ENCODE measurements at regions not wholly inside any gene's neighbourhood (a gene's known extent, or its start where the extent isn't known, plus 50 kb on each side); places are given as distances from the start of the nearest gene placed in this dataset.

DNA sequence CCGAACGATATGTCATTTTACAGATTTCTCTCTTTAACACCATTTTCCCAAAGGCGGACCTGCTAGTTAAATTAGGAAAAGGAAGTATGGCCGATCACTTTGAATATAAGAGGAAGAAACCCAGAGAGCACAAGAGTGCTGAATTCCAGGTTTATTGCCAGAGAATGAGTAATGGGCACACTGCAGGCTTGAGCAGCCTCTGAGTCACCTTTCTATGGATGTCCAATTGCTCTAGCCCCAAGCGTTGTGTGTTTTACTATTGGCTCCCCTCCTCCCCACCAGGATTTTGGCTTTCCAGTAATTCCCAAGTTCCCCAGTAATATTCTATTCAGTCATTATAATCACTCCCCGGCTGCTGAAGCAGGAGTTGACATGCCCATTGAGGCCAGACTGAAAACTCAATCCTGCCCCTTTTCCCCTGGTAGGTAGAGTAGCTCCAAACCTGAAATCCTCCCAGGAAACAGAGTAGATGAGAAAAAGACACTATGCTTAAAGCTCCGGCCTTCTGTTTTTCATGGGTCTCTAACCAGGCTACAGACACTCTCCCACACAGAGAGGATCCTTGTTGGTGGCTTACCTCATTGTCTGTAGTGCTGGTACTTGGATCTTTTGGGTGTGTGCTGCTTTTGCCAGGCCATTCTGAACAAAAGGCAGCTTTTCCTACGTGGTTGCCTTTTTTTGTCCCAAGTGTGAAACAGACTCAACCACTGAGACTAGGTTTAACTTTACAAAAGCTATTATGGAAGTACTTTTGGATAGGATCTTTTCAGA lies 704.3 kb upstream of the FLRT2 start:
- no peak for TF ChIP-seq POLR2A (IDR thresholded peaks at IDR 0.05)
- TF ChIP-seq, protein P1, sequence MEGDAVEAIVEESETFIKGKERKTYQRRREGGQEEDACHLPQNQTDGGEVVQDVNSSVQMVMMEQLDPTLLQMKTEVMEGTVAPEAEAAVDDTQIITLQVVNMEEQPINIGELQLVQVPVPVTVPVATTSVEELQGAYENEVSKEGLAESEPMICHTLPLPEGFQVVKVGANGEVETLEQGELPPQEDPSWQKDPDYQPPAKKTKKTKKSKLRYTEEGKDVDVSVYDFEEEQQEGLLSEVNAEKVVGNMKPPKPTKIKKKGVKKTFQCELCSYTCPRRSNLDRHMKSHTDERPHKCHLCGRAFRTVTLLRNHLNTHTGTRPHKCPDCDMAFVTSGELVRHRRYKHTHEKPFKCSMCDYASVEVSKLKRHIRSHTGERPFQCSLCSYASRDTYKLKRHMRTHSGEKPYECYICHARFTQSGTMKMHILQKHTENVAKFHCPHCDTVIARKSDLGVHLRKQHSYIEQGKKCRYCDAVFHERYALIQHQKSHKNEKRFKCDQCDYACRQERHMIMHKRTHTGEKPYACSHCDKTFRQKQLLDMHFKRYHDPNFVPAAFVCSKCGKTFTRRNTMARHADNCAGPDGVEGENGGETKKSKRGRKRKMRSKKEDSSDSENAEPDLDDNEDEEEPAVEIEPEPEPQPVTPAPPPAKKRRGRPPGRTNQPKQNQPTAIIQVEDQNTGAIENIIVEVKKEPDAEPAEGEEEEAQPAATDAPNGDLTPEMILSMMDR (IDR thresholded peaks at IDR 0.05), result no peak

Data from sigmoid colon (tissue), 3 donors.